GM12891 (cell line): ENCODE measurements at regions not wholly inside any gene's neighbourhood (a gene's known extent, or its start where the extent isn't known, plus 50 kb on each side); places are given as distances from the start of the nearest gene placed in this dataset.

ENCODE experiments used
- DNase-seq: peaks from one replicate; pipeline ENCODE4 v3.0.0; 2011; ENCODE audit warnings: low spot score; ENCODE audit not compliant: insufficient read length
- FAIRE-seq: peaks from 2 replicates; lab custom pipeline; 2011; peaks lifted over from hg19 to GRCh38; lab: Jason Lieb, UNC
- PAX5 ChIP-seq: IDR thresholded peaks from 2 replicates; pipeline ENCODE4 v1.6.1; 2011; ENCODE audit warnings: low read length, moderate library complexity, mild to moderate bottlenecking; ENCODE audit not compliant: insufficient read depth, severe bottlenecking
- POLR2A ChIP-seq: IDR thresholded peaks from 2 replicates; pipeline ENCODE4 v1.6.1; 2011; ENCODE audit warnings: low read depth, low read length, control low read depth
- POLR2AphosphoS5 ChIP-seq: IDR thresholded peaks from 2 replicates; pipeline ENCODE4 v1.6.1; 2011; ENCODE audit warnings: low read depth, low read length, control low read depth
- POU2F2 ChIP-seq: IDR thresholded peaks from 2 replicates; pipeline ENCODE4 v1.6.1; 2011; ENCODE audit warnings: low read depth, mild to moderate bottlenecking, control low read depth, low read length, moderate library complexity
- SPI1 ChIP-seq: IDR thresholded peaks from 2 replicates; pipeline ENCODE4 v1.6.1; 2011; ENCODE audit warnings: low read depth, low read length, control low read depth
- TAF1 ChIP-seq: IDR thresholded peaks from 2 replicates; pipeline ENCODE4 v1.6.1; 2011; ENCODE audit warnings: low read depth, low read length, control low read depth

DNA sequence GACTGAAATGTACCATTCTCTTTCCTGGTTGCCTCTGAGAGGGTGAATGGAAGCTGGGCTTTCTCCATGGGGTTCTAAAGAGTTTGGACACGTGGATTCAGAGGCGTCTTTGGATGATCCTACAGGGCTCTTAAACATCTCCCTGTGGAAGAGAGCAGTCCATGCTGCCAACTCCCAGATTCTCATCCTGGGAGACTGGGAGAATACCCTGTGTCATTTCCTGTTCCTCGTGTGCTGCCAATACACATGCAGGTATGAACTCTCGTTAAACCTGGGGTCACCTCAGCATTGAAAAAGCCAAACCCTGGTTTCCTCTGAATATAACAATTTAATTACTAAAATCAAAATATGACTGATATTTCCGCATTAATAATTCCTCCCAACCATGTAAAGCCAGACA is 73.3 kb upstream of the NT5C1B start:
- TF ChIP-seq POU2F2 (no peak), POLR2AphosphoS5 (no peak), PAX5 (no peak), SPI1 (no peak), TAF1 (no peak), POLR2A (no peak)
- DNase-seq (no peak), FAIRE-seq (no peak)

DNA sequence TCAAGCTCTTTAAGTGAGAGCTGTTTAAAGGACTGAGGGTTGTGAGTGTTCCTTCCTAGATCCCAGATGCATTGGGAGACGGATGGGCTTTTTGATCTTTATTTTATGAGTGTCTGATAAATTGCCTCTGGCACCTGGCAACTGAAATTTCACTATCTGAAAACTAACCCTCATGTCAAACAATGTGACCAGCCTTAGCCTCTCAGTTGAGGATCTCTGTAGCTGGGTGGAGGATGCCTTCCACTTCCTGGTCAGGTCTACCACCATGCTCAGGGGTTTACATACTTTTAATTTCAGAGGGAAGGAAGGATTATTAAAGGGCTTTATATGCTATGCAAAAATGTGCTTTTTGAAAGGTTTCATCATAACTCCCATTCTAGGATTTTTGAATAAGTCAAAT is 70.5 kb upstream of the NT5C1B start:
- FAIRE-seq, result no peak

DNA sequence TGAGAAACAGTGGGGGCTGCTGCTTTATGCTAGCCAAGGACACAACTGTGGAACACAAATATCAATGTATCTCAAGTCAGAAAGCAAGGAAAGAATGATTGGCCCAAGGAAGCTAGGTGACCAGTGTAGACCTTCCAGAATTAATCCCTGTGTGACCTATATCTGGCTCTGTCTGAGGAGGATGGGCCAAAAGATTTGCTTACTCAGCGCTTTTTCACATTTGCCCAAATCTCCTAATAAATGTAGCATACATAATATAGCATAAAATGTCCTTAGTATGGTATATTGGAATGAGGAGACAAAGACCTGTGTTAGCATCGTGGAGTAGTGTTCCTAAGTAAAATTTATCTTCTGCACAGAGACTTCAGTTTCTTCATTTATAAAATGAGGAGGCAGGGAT is 66.7 kb upstream of the NT5C1B start:
- TF ChIP-seq POLR2AphosphoS5 (no peak), PAX5 (no peak), SPI1 (no peak), TAF1 (no peak), POLR2A (no peak), POU2F2 (no peak)
- FAIRE-seq (no peak), DNase-seq (no peak)

More for the DNA sequence above, 70.5 kb upstream of the NT5C1B start:
- DNase-seq, result no peak
- TF ChIP-seq PAX5 (no peak), SPI1 (no peak), POLR2A (no peak), TAF1 (no peak), POU2F2 (no peak), POLR2AphosphoS5 (no peak)

DNA sequence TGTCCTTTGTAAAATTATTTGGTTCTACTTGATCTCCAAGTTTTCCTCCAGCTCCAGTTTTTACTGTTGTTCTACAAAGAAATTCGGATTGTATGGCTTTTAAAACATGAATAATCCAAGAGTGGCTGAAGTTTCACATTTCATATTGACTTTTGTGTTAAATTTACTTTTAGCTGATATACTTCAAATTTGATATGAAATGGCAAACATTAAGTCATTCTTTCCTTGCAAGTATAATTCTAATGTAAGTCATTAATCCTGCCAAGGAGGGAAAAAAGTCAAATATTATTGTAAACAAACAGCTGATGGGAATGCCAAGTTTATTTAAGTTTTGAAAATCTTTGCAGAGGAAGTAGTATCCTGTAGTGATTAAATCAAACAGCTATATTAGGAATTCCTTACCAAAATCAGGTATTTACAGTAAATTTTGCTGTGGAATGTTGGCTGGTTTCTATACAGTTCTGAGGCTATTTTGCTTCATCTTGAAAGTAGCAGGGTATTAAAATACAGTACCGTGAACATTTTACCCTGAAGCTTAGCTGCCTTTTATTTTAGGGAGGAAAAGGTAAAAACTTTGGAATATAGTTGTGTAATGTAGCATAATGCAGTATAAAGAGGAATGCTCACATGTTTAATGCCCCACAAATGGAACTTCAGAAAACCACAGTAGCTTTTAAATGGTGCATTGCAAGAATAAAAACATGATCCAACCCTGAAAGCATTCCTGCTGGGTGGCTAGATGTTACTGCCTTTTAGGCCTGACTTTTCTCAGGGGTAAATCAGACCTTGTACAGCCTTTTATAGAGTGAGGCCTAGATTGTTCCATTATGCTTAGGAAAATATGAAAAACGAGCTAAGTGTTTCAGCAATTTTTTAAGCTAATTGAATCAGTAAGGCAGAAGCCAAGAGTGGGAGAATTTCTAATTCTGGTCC is 62.7 kb upstream of the NT5C1B start:
- DNase-seq, result no peak
- TF ChIP-seq POLR2AphosphoS5 (no peak), TAF1 (no peak), PAX5 (no peak)
- no peak for FAIRE-seq

DNA sequence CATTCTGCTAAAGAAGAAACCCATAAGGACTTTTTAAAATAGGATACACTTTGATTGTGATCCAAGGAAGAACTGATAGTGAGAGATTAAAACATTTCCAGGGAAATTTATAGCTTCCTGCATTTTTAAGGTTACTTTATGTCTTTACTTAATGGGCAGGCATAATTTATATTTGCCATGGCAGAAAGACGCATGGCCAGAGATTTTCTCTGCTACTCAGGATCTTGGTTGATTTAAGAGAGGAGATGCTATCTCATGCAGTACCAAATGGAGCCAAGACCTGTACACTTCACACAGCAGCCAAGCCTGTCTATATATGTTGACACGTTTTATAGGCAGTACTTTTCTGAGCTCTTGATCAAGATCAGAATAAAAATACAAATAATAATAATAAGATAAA is 60.9 kb upstream of the NT5C1B start:
- FAIRE-seq, result no peak
- TF ChIP-seq TAF1, result no peak
- no peak for DNase-seq

DNA sequence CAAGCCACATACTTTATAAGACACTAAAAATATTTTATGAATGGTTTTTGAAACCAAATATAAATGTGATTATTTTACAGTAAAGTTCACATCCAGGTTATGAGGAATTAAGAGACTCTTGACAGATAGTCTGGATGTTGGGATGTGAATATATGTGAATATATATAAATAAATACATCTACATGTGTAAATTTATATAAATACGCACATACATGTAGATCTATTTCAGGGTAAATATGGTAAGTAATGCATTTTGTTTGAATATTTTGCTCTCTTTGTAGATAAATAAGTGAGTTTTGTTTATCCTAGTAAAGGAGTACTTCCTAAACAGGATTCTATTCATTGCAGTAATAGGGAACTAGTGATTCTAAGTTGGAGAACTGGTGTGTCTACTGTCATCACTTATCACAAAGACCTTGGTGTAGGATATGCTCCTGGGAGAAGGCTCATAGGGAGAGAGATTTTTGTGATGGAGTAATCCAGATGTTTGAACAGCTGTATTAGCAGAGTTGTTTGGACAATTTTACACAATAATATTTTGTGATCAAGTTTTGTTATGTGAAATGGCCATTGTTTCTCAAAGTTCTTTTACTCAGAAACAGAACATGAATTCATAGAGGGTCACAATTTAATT is 60.2 kb upstream of the NT5C1B start:
- FAIRE-seq, result no peak
- no peak for TF ChIP-seq SPI1
- TF ChIP-seq TAF1, result no peak
- TF ChIP-seq POLR2A, result no peak
- TF ChIP-seq POLR2AphosphoS5, result no peak
- TF ChIP-seq POU2F2, result no peak
- no peak for TF ChIP-seq PAX5
- no peak for DNase-seq

DNA sequence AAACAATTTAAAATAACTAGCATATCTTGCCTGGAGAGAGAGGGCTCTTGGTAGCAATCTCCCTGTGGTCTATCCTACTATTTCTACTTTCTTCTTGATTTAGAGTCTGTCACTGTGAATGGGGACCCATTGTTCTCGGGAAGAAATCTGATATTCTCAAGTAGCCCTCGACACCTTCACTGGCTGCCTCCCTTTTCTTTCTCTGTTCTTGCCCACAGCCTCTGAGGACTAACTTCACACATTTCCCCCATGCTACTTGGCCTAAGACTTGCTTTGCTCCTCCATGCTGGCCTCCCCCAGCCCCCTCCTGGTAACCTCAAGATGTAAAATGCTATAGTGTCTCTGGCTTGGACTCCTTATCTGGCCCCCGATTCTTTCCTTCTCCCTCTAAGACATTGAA is 58.8 kb upstream of the NT5C1B start:
- no peak for FAIRE-seq
- no peak for TF ChIP-seq TAF1
- no peak for TF ChIP-seq SPI1
- TF ChIP-seq POLR2AphosphoS5, result no peak
- TF ChIP-seq POLR2A, result no peak
- DNase-seq, result no peak

DNA sequence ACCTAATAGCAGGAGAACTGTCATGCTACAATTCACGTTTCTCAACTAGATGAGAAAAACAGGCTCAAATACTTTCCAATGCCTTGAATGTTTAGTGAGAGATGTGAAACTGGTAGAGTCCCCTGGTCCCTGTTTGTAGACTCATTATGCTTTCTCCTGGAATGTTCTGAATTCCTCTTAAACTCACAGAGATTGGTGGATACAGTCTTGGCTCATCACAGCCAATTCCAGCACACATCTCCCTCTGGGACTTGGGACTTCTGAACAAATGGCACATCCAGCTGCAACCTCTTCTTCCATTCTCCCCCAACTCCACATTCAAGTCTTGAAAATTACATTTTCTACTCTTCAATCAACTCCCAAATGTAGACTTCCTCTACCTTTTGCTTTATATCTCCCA is 58.4 kb upstream of the NT5C1B start:
- FAIRE-seq (no peak), DNase-seq (no peak)
- no peak for TF ChIP-seq PAX5
- no peak for TF ChIP-seq POU2F2
- TF ChIP-seq POLR2A, result no peak
- no peak for TF ChIP-seq POLR2AphosphoS5
- no peak for TF ChIP-seq TAF1
- TF ChIP-seq SPI1, result no peak

DNA sequence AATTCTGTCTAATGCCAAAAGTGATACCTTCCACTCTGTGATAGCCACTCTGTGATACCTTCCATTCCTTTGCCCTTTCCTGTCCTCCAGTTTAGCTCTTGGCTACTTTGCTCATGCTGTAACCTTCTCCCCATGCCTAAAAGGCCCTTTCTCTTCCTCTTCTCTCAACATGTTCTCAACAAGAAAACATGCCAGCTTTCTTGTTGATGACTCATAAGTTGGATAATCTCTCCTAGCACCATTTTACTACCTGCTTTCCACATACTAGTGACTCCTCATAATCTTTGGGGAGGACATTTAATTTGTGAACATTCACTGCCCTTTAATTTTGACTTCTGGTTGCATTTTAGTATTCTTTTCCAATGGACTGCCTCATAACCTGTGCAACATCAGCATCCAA is 55.9 kb upstream of the NT5C1B start:
- TF ChIP-seq POU2F2, result no peak
- TF ChIP-seq TAF1, result no peak
- TF ChIP-seq POLR2A, result no peak
- no peak for TF ChIP-seq SPI1
- TF ChIP-seq PAX5, result no peak
- TF ChIP-seq POLR2AphosphoS5, result no peak
- no peak for DNase-seq
- FAIRE-seq, result no peak

DNA sequence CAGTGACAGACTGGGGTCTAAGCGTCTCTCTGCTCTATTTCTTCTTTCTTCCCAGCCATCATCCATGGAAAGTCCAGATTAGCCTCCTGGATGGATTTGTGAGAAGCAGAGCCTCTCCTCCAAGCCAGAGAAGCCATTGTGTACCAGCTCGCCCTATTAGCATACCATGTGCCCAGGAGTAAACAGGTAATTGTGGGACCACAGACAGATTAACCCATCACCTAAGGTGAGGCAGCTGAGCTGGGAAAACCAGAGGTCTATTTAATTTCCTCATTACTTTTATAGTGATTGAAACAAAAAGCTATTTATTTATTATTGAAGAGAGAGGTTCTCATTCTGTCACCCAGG is 54.7 kb upstream of the NT5C1B start:
- FAIRE-seq (no peak), DNase-seq (no peak)
- TF ChIP-seq POU2F2 (no peak), PAX5 (no peak), POLR2A (no peak), POLR2AphosphoS5 (no peak), TAF1 (no peak), SPI1 (no peak)
